Muscle of leg (tissue), 3 donors: ENCODE measurements at regions not wholly inside any gene's neighbourhood (a gene's known extent, or its start where the extent isn't known, plus 50 kb on each side); places are given as distances from the start of the nearest gene placed in this dataset.

ENCODE experiments used
- DNase-seq: peaks from one replicate; pipeline ENCODE4 v3.0.0; 2013
- H3K27ac ChIP-seq: one replicate; pipeline ENCODE4 v1.5.1; 2013; ENCODE audit warnings: mild to moderate bottlenecking, low read length, control low read depth
- H3K27me3 ChIP-seq: one replicate; pipeline ENCODE4 v1.6.1; 2013; ENCODE audit warnings: low read length; ENCODE audit not compliant: control insufficient read depth, insufficient read depth
- H3K36me3 ChIP-seq: one replicate; pipeline ENCODE4 v1.6.1; 2013; ENCODE audit warnings: low read length; ENCODE audit not compliant: control insufficient read depth, insufficient read depth
- H3K4me1 ChIP-seq: one replicate; pipeline ENCODE4 v1.6.1; 2013; ENCODE audit warnings: low read length; ENCODE audit not compliant: control insufficient read depth, insufficient read depth
- H3K4me3 ChIP-seq: one replicate; pipeline ENCODE4 v1.5.1; 2013; ENCODE audit warnings: low read length, control low read depth
- H3K9me3 ChIP-seq: replicated peaks from 2 replicates; pipeline ENCODE4 v1.6.1; 2013; ENCODE audit warnings: low read depth, low read length; ENCODE audit not compliant: control insufficient read depth
- WGBS: methylation state at CpG from one replicate; pipeline ENCODE4 v1.1.5; 2013; ENCODE audit warnings: missing lambda C conversion rate; ENCODE audit not compliant: insufficient coverage; 5-methylcytosine and 5-hydroxymethylcytosine counted together

DNA sequence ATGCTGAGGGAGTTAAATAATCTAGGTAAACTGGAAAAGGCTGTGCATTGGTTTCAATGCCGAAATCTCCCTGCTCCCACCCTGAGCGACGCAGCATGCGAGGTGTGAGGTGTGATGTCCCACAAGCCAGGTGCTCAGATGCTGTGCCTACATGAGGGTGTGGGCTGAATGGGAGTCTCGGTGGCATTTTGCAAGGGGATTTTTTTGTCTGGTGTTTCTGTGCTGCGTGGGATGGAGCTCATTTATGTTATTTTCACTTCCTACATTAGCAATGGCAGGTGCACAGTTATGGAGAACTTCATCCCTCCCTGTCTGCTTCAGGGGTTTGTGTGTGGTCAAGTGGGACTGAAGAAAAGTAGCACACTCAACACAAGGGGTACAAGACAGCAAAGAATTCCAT lies 110.2 kb upstream of the CCDC68 start:
- Histone ChIP-seq H3K27ac (no peak overlapping the region), H3K36me3 (no peaks in the 10 kb centered on the region), H3K27me3 (no peaks in the 10 kb centered on the region), H3K4me1 (no peaks in the 10 kb centered on the region), H3K4me3 (no peak overlapping the region), H3K9me3 (no peaks in the 10 kb centered on the region)
- no peak for DNase-seq
- 97% methylated on average over 4 of the region's 6 CpGs for WGBS

DNA sequence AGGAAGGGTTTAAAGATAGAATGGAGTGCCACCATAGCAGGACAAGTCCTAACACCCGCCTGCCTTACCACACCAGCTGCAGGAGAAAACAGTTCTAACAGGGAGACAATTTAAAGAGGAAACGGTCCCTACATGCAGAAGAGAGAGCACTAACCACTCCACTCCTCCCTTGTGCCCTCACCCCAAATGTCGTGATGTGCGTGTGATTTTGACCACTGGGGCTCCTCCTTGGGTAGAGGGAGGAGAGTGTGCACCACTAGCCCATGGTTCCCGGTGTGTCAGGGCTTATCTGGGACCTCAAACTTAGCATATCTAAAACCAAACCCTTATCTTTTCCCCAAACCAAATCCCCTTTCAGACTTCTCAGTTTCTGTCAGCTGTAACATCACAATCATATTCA lies 105.5 kb upstream of the CCDC68 start:
- Histone ChIP-seq H3K4me3 (no peak overlapping the region), H3K36me3 (no peaks in the 10 kb centered on the region), H3K27ac (no peak overlapping the region), H3K4me1 (no peaks in the 10 kb centered on the region), H3K9me3 (no peaks in the 10 kb centered on the region), H3K27me3 (no peaks in the 10 kb centered on the region)
- no peak for DNase-seq
- WGBS, result 83% methylated on average over 1 of the region's 5 CpGs

GRCh38 chr18:55064073-55064472 lies 104.8 kb upstream of the CCDC68 start:
- no peak overlapping the region for H3K4me3 ChIP-seq
- H3K9me3 ChIP-seq, result no peaks in the 10 kb centered on the region
- H3K27me3 ChIP-seq, result no peaks in the 10 kb centered on the region
- H3K4me1 ChIP-seq, result no peaks in the 10 kb centered on the region
- 86% methylated on average over 1 of the region's 4 CpGs for WGBS
- H3K36me3 ChIP-seq, result no peaks in the 10 kb centered on the region
- H3K27ac ChIP-seq, result no peak overlapping the region
- DNase-seq, result no peak

GRCh38 chr18:55054021-55054990 lies 95.0 kb upstream of the CCDC68 start:
- no peak overlapping the region for H3K4me3 ChIP-seq
- no peak for DNase-seq
- WGBS, result 96% methylated on average over 19 of the region's 24 CpGs

DNA sequence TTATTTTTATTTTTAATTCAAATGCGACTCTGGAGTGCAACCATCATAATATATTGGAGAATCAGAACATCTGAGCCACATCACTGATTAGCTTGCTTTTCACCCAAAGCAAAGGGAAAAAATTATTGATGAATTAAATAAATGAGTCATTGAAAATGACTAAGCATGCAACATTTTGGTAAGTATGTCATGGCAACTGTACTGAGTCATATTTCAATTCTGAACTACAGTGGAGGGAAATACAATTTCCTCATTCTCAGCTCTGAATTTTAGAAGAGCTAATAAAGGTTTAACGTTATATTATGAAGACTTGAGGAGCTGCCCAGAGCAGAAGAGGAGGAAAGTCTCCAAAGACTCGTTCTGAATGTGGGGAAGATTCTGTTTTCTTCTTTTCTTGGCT lies 89.6 kb upstream of the CCDC68 start:
- WGBS, result 46% methylated on average over 2 of the region's 3 CpGs
- H3K27ac ChIP-seq, result no peak overlapping the region
- H3K9me3 ChIP-seq, result no peaks in the 10 kb centered on the region
- no peaks in the 10 kb centered on the region for H3K4me1 ChIP-seq
- no peaks in the 10 kb centered on the region for H3K27me3 ChIP-seq
- H3K4me3 ChIP-seq, result no peak overlapping the region
- no peaks in the 10 kb centered on the region for H3K36me3 ChIP-seq
- peak; percentile 20 for DNase-seq

More at GRCh38 chr18:55054021-55054990, 95.0 kb upstream of the CCDC68 start:
- no peaks in the 10 kb centered on the region for H3K4me1 ChIP-seq
- H3K27ac ChIP-seq, result no peak overlapping the region
- no peaks in the 10 kb centered on the region for H3K9me3 ChIP-seq
- H3K36me3 ChIP-seq, result no peaks in the 10 kb centered on the region
- H3K27me3 ChIP-seq, result no peaks in the 10 kb centered on the region

GRCh38 chr18:55047546-55047945 lies 88.3 kb upstream of the CCDC68 start:
- Histone ChIP-seq H3K4me3 (no peak overlapping the region), H3K36me3 (no peaks in the 10 kb centered on the region), H3K27ac (no peak overlapping the region), H3K27me3 (no peaks in the 10 kb centered on the region), H3K9me3 (no peaks in the 10 kb centered on the region), H3K4me1 (no peaks in the 10 kb centered on the region)
- no peak for DNase-seq
- WGBS, result 86% methylated on average over 2 of the region's 2 CpGs

GRCh38 chr18:55041366-55041765 lies 82.1 kb upstream of the CCDC68 start:
- Histone ChIP-seq H3K4me3 (no peak overlapping the region), H3K9me3 (no peaks in the 10 kb centered on the region), H3K36me3 (no peaks in the 10 kb centered on the region), H3K4me1 (no peaks in the 10 kb centered on the region), H3K27ac (no peak overlapping the region), H3K27me3 (no peaks in the 10 kb centered on the region)
- no CpG with 5 or more reads among the region's 1 CpG for WGBS
- no peak for DNase-seq

DNA sequence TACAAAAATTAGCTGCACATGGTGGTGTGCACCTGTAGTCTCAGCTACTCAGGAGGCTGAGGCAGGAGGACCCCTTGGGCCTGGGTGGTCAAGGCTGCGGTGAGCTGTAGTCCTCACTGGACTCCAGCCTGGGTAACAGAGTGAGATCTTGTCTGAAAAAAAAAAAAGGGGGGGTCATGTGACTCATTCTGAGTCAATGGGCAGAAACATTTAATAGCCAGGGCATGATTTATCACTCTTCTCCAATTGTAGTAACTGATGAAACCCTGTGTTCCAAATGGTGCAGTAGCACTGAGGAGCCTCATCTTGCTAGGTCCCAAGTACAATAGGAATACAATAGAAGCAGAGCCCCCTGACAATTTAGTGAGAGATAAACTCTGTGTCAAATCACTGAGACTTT lies 78.9 kb upstream of the CCDC68 start:
- H3K27ac ChIP-seq, result no peak overlapping the region
- H3K4me1 ChIP-seq, result no peaks in the 10 kb centered on the region
- no peak overlapping the region for H3K4me3 ChIP-seq
- no peaks in the 10 kb centered on the region for H3K27me3 ChIP-seq
- H3K36me3 ChIP-seq, result no peaks in the 10 kb centered on the region
- no peak for DNase-seq
- 80% methylated on average over 1 of the region's 1 CpG for WGBS
- no peaks in the 10 kb centered on the region for H3K9me3 ChIP-seq

- Histone ChIP-seq H3K27ac (no peak overlapping the region), H3K4me1 (no peaks in the 10 kb centered on the region), H3K9me3 (no peaks in the 10 kb centered on the region), H3K4me3 (no peak overlapping the region), H3K36me3 (no peaks in the 10 kb centered on the region), H3K27me3 (no peaks in the 10 kb centered on the region)
- no peak for DNase-seq
- 90% methylated on average over 2 of the region's 4 CpGs for WGBS
Observed at GRCh38 chr18:55034742-55035141, 75.5 kb upstream of the CCDC68 start.

GRCh38 chr18:55031979-55032378 lies 72.7 kb upstream of the CCDC68 start:
- no peaks in the 10 kb centered on the region for H3K4me1 ChIP-seq
- H3K27me3 ChIP-seq, result no peaks in the 10 kb centered on the region
- no peaks in the 10 kb centered on the region for H3K9me3 ChIP-seq
- no peak overlapping the region for H3K4me3 ChIP-seq
- WGBS, result 36% methylated on average over 3 of the region's 5 CpGs
- H3K27ac ChIP-seq, result no peak overlapping the region
- DNase-seq, result no peak
- H3K36me3 ChIP-seq, result no peaks in the 10 kb centered on the region
